Osteoblast (primary cell): ENCODE measurements at regions not wholly inside any gene's neighbourhood (a gene's known extent, or its start where the extent isn't known, plus 50 kb on each side); places are given as distances from the start of the nearest gene placed in this dataset.

Experiments used
- DNase-seq: peaks from one replicate; pipeline ENCODE4 v3.0.0; 2011; ENCODE audit warnings: low spot score, mixed read lengths; ENCODE audit not compliant: insufficient read length; ENCODE audit errors: missing footprints
- H2AFZ ChIP-seq: 2 replicates; pipeline ENCODE4 v1.6.0; 2011; ENCODE audit warnings: mild to moderate bottlenecking, low read length
- H3K27ac ChIP-seq: 2 replicates; pipeline ENCODE4 v1.5.1; 2011; ENCODE audit warnings: mild to moderate bottlenecking, low read depth, low read length, moderate library complexity
- H3K27me3 ChIP-seq: 2 replicates; pipeline ENCODE4 v1.6.0; 2012; ENCODE audit warnings: mild to moderate bottlenecking, control low read depth, inconsistent platforms, low read length, moderate library complexity; ENCODE audit not compliant: insufficient read depth
- H3K36me3 ChIP-seq: 2 replicates; pipeline ENCODE4 v1.5.1; 2011; ENCODE audit warnings: mild to moderate bottlenecking, low read length, control low read depth, moderate library complexity; ENCODE audit not compliant: insufficient read depth
- H3K4me1 ChIP-seq: 2 replicates; pipeline ENCODE4 v1.5.1; 2011; ENCODE audit warnings: mild to moderate bottlenecking, low read length, control low read depth, moderate library complexity; ENCODE audit not compliant: insufficient read depth
- H3K4me2 ChIP-seq: 2 replicates; pipeline ENCODE4 v1.6.0; 2011; ENCODE audit warnings: mild to moderate bottlenecking, low read length; ENCODE audit not compliant: insufficient read depth
- H3K4me3 ChIP-seq: fragments of 200-600 bp; sonication (generic); 3 replicates; pipeline ENCODE4 v1.5.1; 2012; ENCODE audit warnings: mild to moderate bottlenecking, low read length, inconsistent platforms; ENCODE audit not compliant: insufficient read depth
- H3K79me2 ChIP-seq: 2 replicates; pipeline ENCODE4 v1.6.0; 2012; ENCODE audit warnings: mild to moderate bottlenecking, low read length, control low read depth, inconsistent platforms; ENCODE audit not compliant: insufficient read depth
- H3K9me3 ChIP-seq: 2 replicates; pipeline ENCODE4 v1.5.1; 2011; ENCODE audit warnings: low read depth, low read length, control low read depth
- H4K20me1 ChIP-seq: 2 replicates; pipeline ENCODE4 v1.6.0; 2012; ENCODE audit warnings: mild to moderate bottlenecking, low read length, control low read depth; ENCODE audit not compliant: insufficient read depth
- CTCF ChIP-seq: IDR thresholded peaks from 2 replicates; pipeline ENCODE4 v1.5.1; 2011; ENCODE audit warnings: mild to moderate bottlenecking, low read depth, low read length, moderate library complexity; ENCODE audit errors: extremely low read depth

GRCh38 chr1:30523055-30524020 is 200.0 kb downstream of the MATN1 start:
- peak overlapping the region; percentile 47 for H3K27ac ChIP-seq
- H4K20me1 ChIP-seq = no peaks in the 10 kb centered on the region

GRCh38 chr1:30522031-30523004 is 201.1 kb downstream of the MATN1 start:
- Histone ChIP-seq H3K27ac (peak overlapping the region; percentile 47), H4K20me1 (no peaks in the 10 kb centered on the region), H3K4me2 (peak overlapping the region; percentile 16), H3K27me3 (no peaks in the 10 kb centered on the region), H2AFZ (no peak overlapping the region), H3K9me3 (no peaks in the 10 kb centered on the region), H3K79me2 (no peaks in the 10 kb centered on the region), H3K4me1 (peaks cover 30% of the 10 kb centered on the region), H3K36me3 (no peaks in the 10 kb centered on the region), H3K4me3 (no peak overlapping the region)
- no peak for TF ChIP-seq CTCF
- DNase-seq = no peak

More at GRCh38 chr1:30523055-30524020, 200.0 kb downstream of the MATN1 start:
- no peaks in the 10 kb centered on the region for H3K27me3 ChIP-seq
- H3K4me1 ChIP-seq = peaks cover 30% of the 10 kb centered on the region
- H3K4me2 ChIP-seq = peak overlapping the region; percentile 16
- H3K79me2 ChIP-seq = no peaks in the 10 kb centered on the region
- TF ChIP-seq CTCF = no peak
- peak; percentile 87 for DNase-seq
- H2AFZ ChIP-seq = no peak overlapping the region
- no peaks in the 10 kb centered on the region for H3K9me3 ChIP-seq
- H3K4me3 ChIP-seq = no peak overlapping the region
- no peaks in the 10 kb centered on the region for H3K36me3 ChIP-seq

- peaks cover 28% of the 10 kb centered on the region for H3K4me1 ChIP-seq
- no peaks in the 10 kb centered on the region for H4K20me1 ChIP-seq
- H3K27me3 ChIP-seq = no peaks in the 10 kb centered on the region
- no peak overlapping the region for H3K4me3 ChIP-seq
- H3K27ac ChIP-seq = no peak overlapping the region
- no peaks in the 10 kb centered on the region for H3K9me3 ChIP-seq
- no peak overlapping the region for H3K4me2 ChIP-seq
- H3K36me3 ChIP-seq = no peaks in the 10 kb centered on the region
- DNase-seq = no peak
- no peak for TF ChIP-seq CTCF
- no peak overlapping the region for H2AFZ ChIP-seq
- H3K79me2 ChIP-seq = no peaks in the 10 kb centered on the region
Observed at GRCh38 chr1:30521261-30521865, 202.0 kb downstream of the MATN1 start.
